K562 (cell line): ENCODE measurements at regions not wholly inside any gene's neighbourhood (a gene's known extent, or its start where the extent isn't known, plus 50 kb on each side); places are given as distances from the start of the nearest gene placed in this dataset.

Experiments used
- ATAC-seq: fragments of 200-7000 bp; cut with Tn5 transposase; 3 replicates; pipeline ENCODE4 v1.9.1; 2020; ENCODE audit warnings: moderate library complexity
- BruUV-seq: library from RNA; stranded (reverse); fragments of 400-500 nt; replicated peaks from 2 replicates; lab custom pipeline; 2021; lab: Mats Ljungman, UMichigan
- CTCF ChIA-PET: fragments of 300-600 bp; formaldehyde crosslinking; extraction: SDS; loops from one replicate; lab custom pipeline; 2021; ENCODE audit warnings: low intra/inter-chr PET ratio; lab: Yijun Ruan, JAX
- POLR2A ChIA-PET: fragments of 300-600, 350-650 bp; sonication (Branson Sonifier 250); formaldehyde crosslinking; extraction: SDS; loops from one replicate; lab custom pipeline; 2021; ENCODE audit warnings: antibody characterized with exemption, inconsistent platforms; lab: Yijun Ruan, JAX
- DNase-seq, 4 experiments: peaks; one replicate each; pipeline versions ENCODE4 v3.0.0 to v3.0.0-alpha.2; 2011 to 2018; ENCODE audit warnings: low spot score in 3 of 4, mixed read lengths in 3 of 4; ENCODE audit errors: extremely low read depth in 1 of 4
- FAIRE-seq: peaks from 2 replicates; lab custom pipeline; 2011; peaks lifted over from hg19 to GRCh38; lab: Jason Lieb, UNC
- H2AFZ ChIP-seq: 2 replicates; pipeline ENCODE4 v1.6.0; 2011; ENCODE audit warnings: low read depth, low read length, control low read depth, inconsistent platforms
- H3K27ac ChIP-seq: fragments of 200-600 bp; 3 replicates; pipeline ENCODE4 v1.8.0; 2011; ENCODE audit warnings: low read depth, mild to moderate bottlenecking, control low read depth, inconsistent platforms, low read length, moderate library complexity, mixed read lengths; ENCODE audit errors: extremely low read depth
- H3K27me3 ChIP-seq, 2 experiments: fragments of 300-600 bp in 1 of 2; 2 replicates in 1 of 2; 3 replicates in 1 of 2; pipeline versions ENCODE4 v1.6.0 to v1.8.0; 2011; ENCODE audit warnings: inconsistent platforms in 2 of 2, low read length in 2 of 2, mild to moderate bottlenecking in 1 of 2, mixed read lengths in 1 of 2, moderate library complexity in 1 of 2; ENCODE audit not compliant: control insufficient read depth in 2 of 2, insufficient read depth in 2 of 2
- H3K36me3 ChIP-seq: fragments of 300-600 bp; 3 replicates; pipeline ENCODE4 v1.8.0; 2011; ENCODE audit warnings: mild to moderate bottlenecking, low read length, inconsistent platforms; ENCODE audit not compliant: control insufficient read depth, insufficient read depth
- H3K4me1 ChIP-seq, 2 experiments: fragments of 200-600 bp in 1 of 2; replicated peaks in 1 of 2; 2 replicates in 1 of 2; 3 replicates in 1 of 2; pipeline versions ENCODE4 v1.5.1 to v1.8.0; 2011; ENCODE audit warnings: inconsistent platforms in 2 of 2, low read length in 2 of 2, mild to moderate bottlenecking in 1 of 2, mixed read lengths in 1 of 2, moderate library complexity in 1 of 2; ENCODE audit not compliant: control insufficient read depth in 2 of 2, insufficient read depth in 2 of 2
- H3K4me2 ChIP-seq: 2 replicates; pipeline ENCODE4 v1.6.1; 2011; ENCODE audit warnings: low read length, control low read depth, inconsistent platforms, mixed read lengths; ENCODE audit not compliant: insufficient read depth
- H3K4me3 ChIP-seq: fragments of 200-600 bp; sonication (generic), shearing (Covaris generic); 2 replicates; pipeline ENCODE4 v1.5.1; 2016; ENCODE audit warnings: control low read depth, inconsistent platforms
- H3K79me2 ChIP-seq: fragments of 200-600 bp; 3 replicates; pipeline ENCODE4 v1.8.0; 2011; ENCODE audit warnings: low read length, inconsistent platforms; ENCODE audit not compliant: control insufficient read depth, insufficient read depth
- H3K9ac ChIP-seq, 2 experiments: 2 replicates each; pipeline versions ENCODE4 v1.6.0 to v1.6.1; 2011; ENCODE audit warnings: low read depth in 2 of 2, low read length in 2 of 2, control low read depth in 1 of 2, inconsistent platforms in 1 of 2, mild to moderate bottlenecking in 1 of 2, mixed read lengths in 1 of 2; ENCODE audit not compliant: insufficient read depth in 1 of 2
- H3K9me1 ChIP-seq: one replicate; pipeline ENCODE4 v1.6.0; 2011; ENCODE audit warnings: inconsistent platforms, mild to moderate bottlenecking, low read length, moderate library complexity; ENCODE audit not compliant: control insufficient read depth, insufficient read depth
- H3K9me3 ChIP-seq: replicated peaks from 2 replicates; pipeline ENCODE4 v1.5.1; 2011; ENCODE audit warnings: low read depth, low read length, inconsistent platforms; ENCODE audit not compliant: control insufficient read depth, insufficient read depth
- H4K20me1 ChIP-seq: replicated peaks from 2 replicates; pipeline ENCODE4 v1.6.1; 2011; ENCODE audit warnings: low read length, inconsistent platforms, mixed read lengths; ENCODE audit not compliant: control insufficient read depth, insufficient read depth
- EP400 ChIP-seq: fragments of 450-650 bp; IDR thresholded peaks from 2 replicates; pipeline ENCODE4 v1.6.1; 2017; ENCODE audit warnings: antibody characterized with exemption, mild to moderate bottlenecking, moderate library complexity
- GTF2A2 ChIP-seq: IDR thresholded peaks from 2 replicates; pipeline ENCODE4 v1.6.1; 2016; ENCODE audit warnings: mild to moderate bottlenecking, missing genetic modification characterization, missing compliant biosample characterization
- GTF2F1 ChIP-seq: IDR thresholded peaks from 2 replicates; pipeline ENCODE4 v1.6.1; 2011; ENCODE audit warnings: low read depth, low read length, improper control_type of control experiment
- KHSRP ChIP-seq: fragments of 450-650 bp; IDR thresholded peaks from 2 replicates; pipeline ENCODE4 v1.6.1; 2017
- RFX1 ChIP-seq: fragments of 450-650 bp; IDR thresholded peaks from 2 replicates; pipeline ENCODE4 v1.6.1; 2016; ENCODE audit warnings: mild to moderate bottlenecking, moderate library complexity
- ZFP30 ChIP-seq: fragments of 250-450 bp; sonication (Bioruptor Pico); IDR thresholded peaks from 2 replicates; pipeline ENCODE4 v1.8.0; 2022; ENCODE audit warnings: moderate library complexity, mild to moderate bottlenecking, inconsistent platforms, borderline replicate concordance
- ZKSCAN8 ChIP-seq: fragments of 200-800 bp; sonication (Bioruptor generic); IDR thresholded peaks from 2 replicates; pipeline ENCODE4 v1.6.1; 2016; ENCODE audit warnings: missing genetic modification characterization, missing compliant biosample characterization
- ZNF134 ChIP-seq: fragments of 250-450 bp; sonication (Bioruptor Pico); conservative IDR thresholded peaks from 2 replicates; pipeline ENCODE4 v1.4.0; 2020
- ZNF507 ChIP-seq: conservative IDR thresholded peaks from 2 replicates; pipeline ENCODE4 v1.6.1; 2017; ENCODE audit warnings: missing genetic modification characterization, missing compliant biosample characterization
- WGBS: fragments of 100-300 bp; shearing (Covaris generic); methylation state at CpG from one replicate; pipeline ENCODE4 v1.1.6; 2016; ENCODE audit warnings: low coverage, mixed read lengths; ENCODE audit not compliant: insufficient coverage; ENCODE audit errors: missing lambda C conversion rate; 5-methylcytosine and 5-hydroxymethylcytosine counted together
- in situ Hi-C: fragments of 300-500 bp; cut with MboI; formaldehyde crosslinking; loops from 4 replicates; pipeline ENCODE4 v1.15.0; 2018; ENCODE audit warnings: inconsistent platforms, mixed read lengths
- intact Hi-C: fragments of 100-400 bp; cut with micrococcal nuclease; formaldehyde crosslinking; loops from 2 replicates; pipeline ENCODE4 v1.14.2; 2022
- TF ChIP-seq, protein P1 (sequence below): fragments of 250-450 bp; sonication (Bioruptor Pico); IDR thresholded peaks from 2 replicates; pipeline ENCODE4 v1.8.0; 2022; ENCODE audit warnings: inconsistent platforms, mild to moderate bottlenecking, moderate library complexity, borderline replicate concordance
- TF ChIP-seq, protein P2 (sequence below): sonication (generic); formaldehyde crosslinking; IDR thresholded peaks from 2 replicates; pipeline ENCODE4 v1.8.0; 2022; ENCODE audit warnings: missing genetic modification reagents, mild to moderate bottlenecking, borderline replicate concordance
- TF ChIP-seq, protein P3 (sequence below): fragments of 250-450 bp; sonication (Bioruptor Pico); IDR thresholded peaks from 2 replicates; pipeline ENCODE4 v1.4.0; 2020; ENCODE audit warnings: mild to moderate bottlenecking, moderate library complexity
- TF ChIP-seq, protein P4 (sequence below): fragments of 250-450 bp; sonication (Bioruptor Pico); IDR thresholded peaks from 2 replicates; pipeline ENCODE4 v1.6.1; 2021; ENCODE audit warnings: mild to moderate bottlenecking

DNA sequence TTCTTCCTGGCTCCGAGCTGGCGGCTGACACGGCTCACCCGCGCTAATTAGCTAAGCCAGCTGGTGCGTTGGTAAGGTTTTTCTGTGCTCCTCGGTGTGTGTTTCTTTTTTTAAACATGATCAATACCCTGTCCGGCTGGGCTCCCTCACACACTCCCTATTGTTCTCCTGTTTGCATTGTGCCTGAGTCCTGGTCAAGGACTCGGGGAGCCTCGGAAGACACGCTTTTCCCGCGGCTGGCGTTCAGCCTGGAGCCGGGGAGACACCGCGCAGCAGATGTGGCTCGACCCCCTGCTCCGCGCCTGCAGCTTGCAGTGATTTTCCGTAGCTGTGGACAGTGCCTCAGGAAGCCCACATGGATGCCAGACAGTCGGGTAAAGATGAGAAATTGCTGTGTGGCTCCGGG is 454.9 kb upstream of the CADM1 start:
- no peaks in the 10 kb centered on the region for H3K36me3 ChIP-seq
- peaks cover 10 to 14% of the 10 kb centered on the region in 2 experiments; a peak in 4 of 5 replicates for H3K27me3 ChIP-seq
- ChIA-PET CTCF (no interaction called here), POLR2A (no interaction called here)
- no TSS peak for BruUV-seq
- H4K20me1 ChIP-seq = no peaks in the 10 kb centered on the region
- intact Hi-C loops = no loop called here
- no peaks in the 10 kb centered on the region for H3K79me2 ChIP-seq
- no peak for FAIRE-seq
- H3K4me2 ChIP-seq = no peak overlapping the region
- no peak overlapping the region for H3K9ac ChIP-seq
- DNase-seq = no peak
- in situ Hi-C loops = no loop called here
- H2AFZ ChIP-seq = no peak overlapping the region
- no peaks in the 10 kb centered on the region for H3K4me1 ChIP-seq
- no peak overlapping the region for H3K27ac ChIP-seq
- H3K9me1 ChIP-seq = no peaks in the 10 kb centered on the region
- WGBS = 1% methylated on average over 21 of the region's 23 CpGs
- H3K4me3 ChIP-seq = no peak overlapping the region
- H3K9me3 ChIP-seq = no peaks in the 10 kb centered on the region
- no peak for ATAC-seq
- TF ChIP-seq ZFP30 (CRISPR knock-in tag) (no peak), ZNF134 (CRISPR knock-in tag) (no peak), EP400 (no peak), RFX1 (no peak), ZNF507 (no peak), GTF2F1 (no peak), ZKSCAN8 (CRISPR knock-in tag) (no peak), KHSRP (no peak), GTF2A2 (no peak)
- TF ChIP-seq, protein P1, sequence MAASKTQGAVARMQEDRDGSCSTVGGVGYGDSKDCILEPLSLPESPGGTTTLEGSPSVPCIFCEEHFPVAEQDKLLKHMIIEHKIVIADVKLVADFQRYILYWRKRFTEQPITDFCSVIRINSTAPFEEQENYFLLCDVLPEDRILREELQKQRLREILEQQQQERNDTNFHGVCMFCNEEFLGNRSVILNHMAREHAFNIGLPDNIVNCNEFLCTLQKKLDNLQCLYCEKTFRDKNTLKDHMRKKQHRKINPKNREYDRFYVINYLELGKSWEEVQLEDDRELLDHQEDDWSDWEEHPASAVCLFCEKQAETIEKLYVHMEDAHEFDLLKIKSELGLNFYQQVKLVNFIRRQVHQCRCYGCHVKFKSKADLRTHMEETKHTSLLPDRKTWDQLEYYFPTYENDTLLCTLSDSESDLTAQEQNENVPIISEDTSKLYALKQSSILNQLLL = no peak
- TF ChIP-seq, protein P2, sequence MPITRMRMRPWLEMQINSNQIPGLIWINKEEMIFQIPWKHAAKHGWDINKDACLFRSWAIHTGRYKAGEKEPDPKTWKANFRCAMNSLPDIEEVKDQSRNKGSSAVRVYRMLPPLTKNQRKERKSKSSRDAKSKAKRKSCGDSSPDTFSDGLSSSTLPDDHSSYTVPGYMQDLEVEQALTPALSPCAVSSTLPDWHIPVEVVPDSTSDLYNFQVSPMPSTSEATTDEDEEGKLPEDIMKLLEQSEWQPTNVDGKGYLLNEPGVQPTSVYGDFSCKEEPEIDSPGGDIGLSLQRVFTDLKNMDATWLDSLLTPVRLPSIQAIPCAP = no peak
- TF ChIP-seq, protein P3, sequence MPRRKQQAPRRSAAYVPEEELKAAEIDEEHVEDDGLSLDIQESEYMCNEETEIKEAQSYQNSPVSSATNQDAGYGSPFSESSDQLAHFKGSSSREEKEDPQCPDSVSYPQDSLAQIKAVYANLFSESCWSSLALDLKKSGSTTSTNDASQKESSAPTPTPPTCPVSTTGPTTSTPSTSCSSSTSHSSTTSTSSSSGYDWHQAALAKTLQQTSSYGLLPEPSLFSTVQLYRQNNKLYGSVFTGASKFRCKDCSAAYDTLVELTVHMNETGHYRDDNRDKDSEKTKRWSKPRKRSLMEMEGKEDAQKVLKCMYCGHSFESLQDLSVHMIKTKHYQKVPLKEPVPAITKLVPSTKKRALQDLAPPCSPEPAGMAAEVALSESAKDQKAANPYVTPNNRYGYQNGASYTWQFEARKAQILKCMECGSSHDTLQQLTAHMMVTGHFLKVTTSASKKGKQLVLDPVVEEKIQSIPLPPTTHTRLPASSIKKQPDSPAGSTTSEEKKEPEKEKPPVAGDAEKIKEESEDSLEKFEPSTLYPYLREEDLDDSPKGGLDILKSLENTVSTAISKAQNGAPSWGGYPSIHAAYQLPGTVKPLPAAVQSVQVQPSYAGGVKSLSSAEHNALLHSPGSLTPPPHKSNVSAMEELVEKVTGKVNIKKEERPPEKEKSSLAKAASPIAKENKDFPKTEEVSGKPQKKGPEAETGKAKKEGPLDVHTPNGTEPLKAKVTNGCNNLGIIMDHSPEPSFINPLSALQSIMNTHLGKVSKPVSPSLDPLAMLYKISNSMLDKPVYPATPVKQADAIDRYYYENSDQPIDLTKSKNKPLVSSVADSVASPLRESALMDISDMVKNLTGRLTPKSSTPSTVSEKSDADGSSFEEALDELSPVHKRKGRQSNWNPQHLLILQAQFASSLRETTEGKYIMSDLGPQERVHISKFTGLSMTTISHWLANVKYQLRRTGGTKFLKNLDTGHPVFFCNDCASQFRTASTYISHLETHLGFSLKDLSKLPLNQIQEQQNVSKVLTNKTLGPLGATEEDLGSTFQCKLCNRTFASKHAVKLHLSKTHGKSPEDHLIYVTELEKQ (CRISPR knock-in tag) = no peak
- TF ChIP-seq, protein P4, sequence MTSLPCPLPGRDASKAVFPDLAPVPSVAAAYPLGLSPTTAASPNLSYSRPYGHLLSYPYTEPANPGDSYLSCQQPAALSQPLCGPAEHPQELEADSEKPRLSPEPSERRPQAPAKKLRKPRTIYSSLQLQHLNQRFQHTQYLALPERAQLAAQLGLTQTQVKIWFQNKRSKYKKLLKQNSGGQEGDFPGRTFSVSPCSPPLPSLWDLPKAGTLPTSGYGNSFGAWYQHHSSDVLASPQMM = no peak
